HUES48 (cell line): ENCODE measurements at regions not wholly inside any gene's neighbourhood (a gene's known extent, or its start where the extent isn't known, plus 50 kb on each side); places are given as distances from the start of the nearest gene placed in this dataset.
"Not testable (repeated sequence)": the region's sequence is repeated elsewhere in the genome, so short reads cannot be mapped to it uniquely, and the experiment has no call there.

Experiments used
- H3K27ac ChIP-seq: one replicate; pipeline ENCODE4 v1.7.0; 2013; ENCODE audit warnings: low read depth, low read length, inconsistent platforms
- H3K27me3 ChIP-seq: 2 replicates; pipeline ENCODE4 v1.6.1; 2013; ENCODE audit warnings: mild to moderate bottlenecking, low read length; ENCODE audit not compliant: control insufficient read depth, insufficient read depth
- H3K36me3 ChIP-seq: 2 replicates; pipeline ENCODE4 v1.6.1; 2013; ENCODE audit warnings: low read length; ENCODE audit not compliant: control insufficient read depth, insufficient read depth
- H3K4me1 ChIP-seq: 2 replicates; pipeline ENCODE4 v1.6.1; 2013; ENCODE audit warnings: mild to moderate bottlenecking, low read length; ENCODE audit not compliant: control insufficient read depth, insufficient read depth
- H3K4me3 ChIP-seq: 2 replicates; pipeline ENCODE4 v1.5.1; 2013; ENCODE audit warnings: mild to moderate bottlenecking, low read depth, low read length
- H3K9ac ChIP-seq: 2 replicates; pipeline ENCODE4 v1.6.1; 2013; ENCODE audit warnings: mild to moderate bottlenecking, low read depth, low read length, moderate library complexity
- H3K9me3 ChIP-seq: 2 replicates; pipeline ENCODE4 v1.6.1; 2013; ENCODE audit warnings: low read length; ENCODE audit not compliant: control insufficient read depth, insufficient read depth

- not testable (repeated sequence) for H3K4me1 ChIP-seq, H3K9me3 ChIP-seq, H3K4me3 ChIP-seq, H3K36me3 ChIP-seq, H3K27ac ChIP-seq, H3K9ac ChIP-seq, H3K27me3 ChIP-seq
Observed at GRCh38 chr6:57708061-57708460, 390.6 kb downstream of the PRIM2 start.

- not testable (repeated sequence) for H3K27me3 ChIP-seq, H3K9ac ChIP-seq, H3K9me3 ChIP-seq, H3K4me1 ChIP-seq, H3K36me3 ChIP-seq, H3K4me3 ChIP-seq, H3K27ac ChIP-seq
Observed at GRCh38 chr6:57722546-57722945, 405.1 kb downstream of the PRIM2 start.

- H3K4me1 ChIP-seq, H3K27me3 ChIP-seq, H3K9ac ChIP-seq, H3K9me3 ChIP-seq, H3K36me3 ChIP-seq, H3K4me3 ChIP-seq, H3K27ac ChIP-seq: not testable (repeated sequence)
Observed at GRCh38 chr6:57723815-57724401, 406.5 kb downstream of the PRIM2 start.

- H3K4me3 ChIP-seq, H3K9ac ChIP-seq, H3K27me3 ChIP-seq, H3K36me3 ChIP-seq, H3K27ac ChIP-seq, H3K4me1 ChIP-seq, H3K9me3 ChIP-seq: not testable (repeated sequence)
Observed at GRCh38 chr6:57729407-57729806, 412.0 kb downstream of the PRIM2 start.

GRCh38 chr6:57730726-57731125 lies 413.3 kb downstream of the PRIM2 start:
- not testable (repeated sequence) for H3K4me1 ChIP-seq, H3K9me3 ChIP-seq, H3K27me3 ChIP-seq, H3K9ac ChIP-seq, H3K4me3 ChIP-seq, H3K36me3 ChIP-seq, H3K27ac ChIP-seq

GRCh38 chr6:57747716-57748115 lies 430.3 kb downstream of the PRIM2 start:
- not testable (repeated sequence) for H3K9ac ChIP-seq, H3K36me3 ChIP-seq, H3K9me3 ChIP-seq, H3K4me1 ChIP-seq, H3K4me3 ChIP-seq, H3K27me3 ChIP-seq, H3K27ac ChIP-seq

- H3K4me3 ChIP-seq, H3K4me1 ChIP-seq, H3K9me3 ChIP-seq, H3K27me3 ChIP-seq, H3K27ac ChIP-seq, H3K9ac ChIP-seq, H3K36me3 ChIP-seq: not testable (repeated sequence)
Observed at GRCh38 chr6:57759850-57760249, 442.4 kb downstream of the PRIM2 start.

GRCh38 chr6:57792720-57793397 lies 475.4 kb downstream of the PRIM2 start:
- Histone ChIP-seq H3K4me3 (peak overlapping the region; percentile 62), H3K27me3 (peaks cover 49% of the 10 kb centered on the region)

GRCh38 chr6:57793398-57793762 lies 475.9 kb downstream of the PRIM2 start:
- Histone ChIP-seq H3K4me3 (peak overlapping the region; percentile 62), H3K27me3 (peaks cover 51% of the 10 kb centered on the region)
- H3K27ac ChIP-seq, H3K36me3 ChIP-seq, H3K9me3 ChIP-seq, H3K4me1 ChIP-seq, H3K9ac ChIP-seq: not testable (repeated sequence)

More at GRCh38 chr6:57792720-57793397, 475.4 kb downstream of the PRIM2 start:
- not testable (repeated sequence) for H3K36me3 ChIP-seq, H3K9me3 ChIP-seq, H3K27ac ChIP-seq, H3K9ac ChIP-seq, H3K4me1 ChIP-seq

GRCh38 chr6:57799703-57800479 lies 482.5 kb downstream of the PRIM2 start:
- H3K4me3 ChIP-seq = peak overlapping the region; percentile 88
- not testable (repeated sequence) for H3K9ac ChIP-seq, H3K36me3 ChIP-seq, H3K27ac ChIP-seq, H3K4me1 ChIP-seq, H3K9me3 ChIP-seq
- peaks cover 40% of the 10 kb centered on the region for H3K27me3 ChIP-seq

- H3K9me3 ChIP-seq = not testable (repeated sequence)
- Histone ChIP-seq H3K4me3 (peak overlapping the region; percentile 64), H3K27me3 (peaks cover 35% of the 10 kb centered on the region)
Observed at GRCh38 chr6:57808581-57808980, 491.2 kb downstream of the PRIM2 start.

More at GRCh38 chr6:57808581-57808980, 491.2 kb downstream of the PRIM2 start:
- not testable (repeated sequence) for H3K4me1 ChIP-seq, H3K27ac ChIP-seq, H3K36me3 ChIP-seq, H3K9ac ChIP-seq
